RWPE2 (cell line): ENCODE measurements at regions not wholly inside any gene's neighbourhood (a gene's known extent, or its start where the extent isn't known, plus 50 kb on each side); places are given as distances from the start of the nearest gene placed in this dataset.

Experiments
- ATAC-seq: fragments of 200-7000 bp; cut with Tn5 transposase; 3 replicates; pipeline ENCODE4 v1.9.1; 2021; ENCODE audit warnings: low read depth
- DNase-seq: peaks from one replicate; pipeline ENCODE4 v3.0.0-alpha.2; 2020; ENCODE audit warnings: low spot score
- H3K27ac ChIP-seq: fragments of 450-650 bp; 2 replicates; pipeline ENCODE4 v1.5.1; 2017; ENCODE audit warnings: mild to moderate bottlenecking; ENCODE audit not compliant: poor library complexity, severe bottlenecking
- H3K27me3 ChIP-seq: fragments of 250-450 bp; sonication (Bioruptor Pico); 2 replicates; pipeline ENCODE4 v1.5.1; 2021; ENCODE audit warnings: mild to moderate bottlenecking, moderate library complexity; ENCODE audit not compliant: insufficient read depth, poor library complexity, severe bottlenecking
- H3K36me3 ChIP-seq: fragments of 250-450 bp; sonication (Bioruptor Pico); 2 replicates; pipeline ENCODE4 v1.5.1; 2020; ENCODE audit warnings: low read depth, mild to moderate bottlenecking, moderate library complexity
- H3K4me1 ChIP-seq: fragments of 250-450 bp; sonication (Bioruptor Pico); 2 replicates; pipeline ENCODE4 v1.5.1; 2021; ENCODE audit warnings: mild to moderate bottlenecking, moderate library complexity; ENCODE audit not compliant: insufficient read depth, poor library complexity, severe bottlenecking
- H3K4me3 ChIP-seq: fragments of 250-450 bp; sonication (Bioruptor Pico); 2 replicates; pipeline ENCODE4 v1.5.1; 2021; ENCODE audit warnings: mild to moderate bottlenecking, moderate library complexity; ENCODE audit not compliant: severe bottlenecking
- H3K9me3 ChIP-seq: fragments of 250-450 bp; sonication (Bioruptor Pico); 2 replicates; pipeline ENCODE4 v1.5.1; 2021; ENCODE audit warnings: mild to moderate bottlenecking, moderate library complexity; ENCODE audit not compliant: severe bottlenecking
- TF ChIP-seq, protein P1 (sequence below): fragments of 450-650 bp; IDR thresholded peaks from one replicate; pipeline ENCODE4 v1.5.1; 2017; ENCODE audit warnings: mild to moderate bottlenecking, moderate library complexity; ENCODE audit not compliant: poor library complexity, severe bottlenecking

DNA sequence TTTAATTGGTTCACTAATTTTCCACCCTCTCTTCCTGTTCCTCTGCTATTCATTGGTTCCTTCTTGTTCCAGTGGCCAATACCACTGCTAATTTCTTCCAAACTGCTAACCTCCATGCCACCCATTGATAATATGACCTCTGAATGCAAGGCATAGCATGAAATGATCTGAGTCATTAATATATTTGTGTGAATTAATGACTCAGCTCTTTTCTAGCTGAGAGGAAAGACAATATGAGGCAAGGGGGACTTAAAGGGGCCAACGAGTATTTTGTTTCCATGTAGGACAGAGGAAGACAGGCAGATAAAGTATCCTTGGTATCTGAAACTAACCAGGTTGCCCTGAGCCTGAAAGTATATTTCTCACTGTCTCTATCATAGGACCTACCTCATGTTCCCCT is 154.3 kb upstream of the BRINP1 start:
- ATAC-seq: no peak
- Histone ChIP-seq H3K27ac (no peak overlapping the region), H3K36me3 (no peaks in the 10 kb centered on the region), H3K4me1 (no peaks in the 10 kb centered on the region), H3K27me3 (no peaks in the 10 kb centered on the region), H3K4me3 (no peak overlapping the region), H3K9me3 (no peaks in the 10 kb centered on the region)
- TF ChIP-seq, protein P1, sequence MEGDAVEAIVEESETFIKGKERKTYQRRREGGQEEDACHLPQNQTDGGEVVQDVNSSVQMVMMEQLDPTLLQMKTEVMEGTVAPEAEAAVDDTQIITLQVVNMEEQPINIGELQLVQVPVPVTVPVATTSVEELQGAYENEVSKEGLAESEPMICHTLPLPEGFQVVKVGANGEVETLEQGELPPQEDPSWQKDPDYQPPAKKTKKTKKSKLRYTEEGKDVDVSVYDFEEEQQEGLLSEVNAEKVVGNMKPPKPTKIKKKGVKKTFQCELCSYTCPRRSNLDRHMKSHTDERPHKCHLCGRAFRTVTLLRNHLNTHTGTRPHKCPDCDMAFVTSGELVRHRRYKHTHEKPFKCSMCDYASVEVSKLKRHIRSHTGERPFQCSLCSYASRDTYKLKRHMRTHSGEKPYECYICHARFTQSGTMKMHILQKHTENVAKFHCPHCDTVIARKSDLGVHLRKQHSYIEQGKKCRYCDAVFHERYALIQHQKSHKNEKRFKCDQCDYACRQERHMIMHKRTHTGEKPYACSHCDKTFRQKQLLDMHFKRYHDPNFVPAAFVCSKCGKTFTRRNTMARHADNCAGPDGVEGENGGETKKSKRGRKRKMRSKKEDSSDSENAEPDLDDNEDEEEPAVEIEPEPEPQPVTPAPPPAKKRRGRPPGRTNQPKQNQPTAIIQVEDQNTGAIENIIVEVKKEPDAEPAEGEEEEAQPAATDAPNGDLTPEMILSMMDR: no peak
- DNase-seq: no peak

DNA sequence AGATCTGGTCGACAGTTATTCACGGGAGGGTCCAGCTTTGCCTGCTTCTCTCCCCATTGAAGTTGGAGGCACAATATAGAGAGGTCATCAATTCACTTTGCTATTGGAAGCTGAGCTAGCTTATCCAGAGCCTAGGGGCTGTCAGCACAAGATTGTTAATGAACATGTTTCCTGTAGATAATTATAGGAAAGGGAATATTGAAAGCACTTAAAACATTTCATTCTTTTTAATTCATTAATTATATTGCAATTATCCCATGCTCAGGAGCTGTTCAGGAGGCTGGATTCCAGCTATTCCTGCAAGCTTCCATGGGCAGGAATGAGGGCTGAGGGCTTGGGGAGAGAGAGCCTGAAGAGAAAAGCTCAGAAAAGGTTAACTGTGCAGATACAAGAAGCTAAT is 153.1 kb upstream of the BRINP1 start:
- Histone ChIP-seq H3K27me3 (no peaks in the 10 kb centered on the region), H3K36me3 (no peaks in the 10 kb centered on the region), H3K27ac (no peak overlapping the region), H3K9me3 (no peaks in the 10 kb centered on the region), H3K4me1 (no peaks in the 10 kb centered on the region), H3K4me3 (no peak overlapping the region)
- ATAC-seq (no peak), DNase-seq (no peak)
- TF ChIP-seq, protein P1: no peak

DNA sequence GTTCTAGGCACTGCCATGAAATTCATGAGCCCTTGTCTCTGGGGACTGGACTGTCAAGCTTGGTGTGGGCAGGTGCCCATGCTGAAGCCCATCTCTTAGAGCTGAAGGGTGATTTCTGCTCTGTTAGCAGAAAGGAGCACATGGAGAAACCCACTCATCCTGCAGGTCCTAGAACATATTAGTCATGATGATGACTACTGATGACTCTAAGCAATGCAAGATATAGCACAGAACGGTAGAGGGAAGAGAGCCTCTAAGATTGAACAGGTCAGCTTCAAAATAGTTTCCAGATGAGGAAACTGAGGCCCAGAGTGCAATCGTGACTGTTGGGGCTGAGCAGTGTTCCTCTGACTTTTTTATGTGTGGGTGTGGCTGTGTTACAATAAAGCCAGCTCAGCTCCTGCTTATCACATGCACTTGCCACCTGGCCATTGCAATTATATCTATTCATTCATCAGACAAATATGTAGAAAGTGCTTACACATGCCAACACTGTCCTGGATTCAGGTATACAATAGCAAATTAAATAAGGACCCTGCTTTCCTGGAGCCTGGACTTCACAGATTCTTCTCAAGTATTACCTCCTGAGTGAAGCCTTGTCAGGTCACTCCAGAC is 140.2 kb upstream of the BRINP1 start:
- Histone ChIP-seq H3K27ac (no peak overlapping the region), H3K27me3 (no peaks in the 10 kb centered on the region), H3K9me3 (no peaks in the 10 kb centered on the region), H3K4me3 (no peak overlapping the region), H3K36me3 (no peaks in the 10 kb centered on the region), H3K4me1 (no peaks in the 10 kb centered on the region)
- no peak for DNase-seq
- TF ChIP-seq, protein P1: no peak
- ATAC-seq: peak; percentile 52; the same call in 2 of the 3 replicates

DNA sequence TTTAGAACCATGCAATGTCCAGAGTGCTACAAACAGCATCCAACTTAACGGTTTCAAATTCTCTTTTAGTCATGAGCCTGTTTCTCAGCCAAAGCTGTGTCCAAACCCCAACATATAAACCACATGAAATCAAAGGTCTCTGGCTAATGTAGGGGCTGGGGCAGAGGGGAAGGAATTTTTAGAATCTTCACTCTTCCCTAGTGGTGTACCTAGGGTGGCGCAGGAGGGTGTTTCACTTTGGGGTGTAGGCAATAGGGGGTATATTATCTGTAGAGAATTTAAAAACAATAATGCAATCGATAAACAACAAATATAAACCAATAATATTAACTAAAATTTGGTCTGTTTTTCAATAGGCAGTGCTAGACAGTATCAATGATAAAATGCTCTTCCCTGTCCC is 132.1 kb upstream of the BRINP1 start:
- TF ChIP-seq, protein P1: no peak
- ATAC-seq (no peak), DNase-seq (no peak)
- H3K27me3 ChIP-seq: no peaks in the 10 kb centered on the region
- no peak overlapping the region for H3K4me3 ChIP-seq
- H3K9me3 ChIP-seq: no peaks in the 10 kb centered on the region
- H3K27ac ChIP-seq: no peak overlapping the region
- no peaks in the 10 kb centered on the region for H3K36me3 ChIP-seq
- H3K4me1 ChIP-seq: no peaks in the 10 kb centered on the region

DNA sequence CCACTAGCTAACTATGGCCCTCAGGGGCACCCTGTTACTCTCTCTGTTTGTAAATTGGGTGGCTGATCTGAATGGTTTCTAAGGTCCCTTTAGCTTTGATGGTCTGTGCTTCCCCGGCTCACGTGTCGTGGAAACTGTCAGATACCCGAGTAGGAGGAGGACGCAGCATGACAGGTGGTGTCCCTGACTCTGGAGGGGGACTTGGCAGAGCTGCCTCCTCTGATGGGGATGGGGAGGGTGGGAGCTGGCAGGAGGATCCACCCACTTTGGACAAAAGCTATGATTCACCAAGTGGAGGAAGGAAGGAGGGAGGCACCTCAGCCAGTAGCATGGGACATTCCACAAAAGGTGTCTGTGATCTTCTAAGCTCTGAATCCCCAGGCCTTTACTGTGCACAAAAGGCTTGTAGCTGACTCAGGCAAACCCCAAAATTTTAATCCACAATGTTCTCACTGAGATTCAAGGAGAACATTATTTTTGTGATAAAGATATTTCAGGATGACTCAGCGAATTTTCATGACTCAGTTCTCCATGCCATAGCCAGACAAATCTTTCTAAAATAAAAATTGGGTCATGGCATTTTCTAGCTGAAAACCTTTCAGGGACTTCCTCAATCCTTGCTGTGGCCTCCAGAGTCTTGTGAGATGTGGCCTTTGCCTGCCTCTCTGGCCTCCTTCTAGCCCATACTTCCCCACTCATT is 131.0 kb upstream of the BRINP1 start:
- DNase-seq: no peak
- H3K36me3 ChIP-seq: no peaks in the 10 kb centered on the region

More for the DNA sequence above, 131.0 kb upstream of the BRINP1 start:
- no peak for ATAC-seq
- no peak overlapping the region for H3K4me3 ChIP-seq
- TF ChIP-seq, protein P1: no peak
- no peaks in the 10 kb centered on the region for H3K4me1 ChIP-seq
- no peaks in the 10 kb centered on the region for H3K27me3 ChIP-seq
- no peak overlapping the region for H3K27ac ChIP-seq
- no peaks in the 10 kb centered on the region for H3K9me3 ChIP-seq
